ENCODE measurements at regions not wholly inside any gene's neighbourhood (a gene's known extent, or its start where the extent isn't known, plus 50 kb on each side); places are given as distances from the start of the nearest gene placed in this dataset.
"Not testable (repeated sequence)": the region's sequence is repeated elsewhere in the genome, so short reads cannot be mapped to it uniquely, and the experiment has no call there.

- TF ChIP-seq, protein P1, sequence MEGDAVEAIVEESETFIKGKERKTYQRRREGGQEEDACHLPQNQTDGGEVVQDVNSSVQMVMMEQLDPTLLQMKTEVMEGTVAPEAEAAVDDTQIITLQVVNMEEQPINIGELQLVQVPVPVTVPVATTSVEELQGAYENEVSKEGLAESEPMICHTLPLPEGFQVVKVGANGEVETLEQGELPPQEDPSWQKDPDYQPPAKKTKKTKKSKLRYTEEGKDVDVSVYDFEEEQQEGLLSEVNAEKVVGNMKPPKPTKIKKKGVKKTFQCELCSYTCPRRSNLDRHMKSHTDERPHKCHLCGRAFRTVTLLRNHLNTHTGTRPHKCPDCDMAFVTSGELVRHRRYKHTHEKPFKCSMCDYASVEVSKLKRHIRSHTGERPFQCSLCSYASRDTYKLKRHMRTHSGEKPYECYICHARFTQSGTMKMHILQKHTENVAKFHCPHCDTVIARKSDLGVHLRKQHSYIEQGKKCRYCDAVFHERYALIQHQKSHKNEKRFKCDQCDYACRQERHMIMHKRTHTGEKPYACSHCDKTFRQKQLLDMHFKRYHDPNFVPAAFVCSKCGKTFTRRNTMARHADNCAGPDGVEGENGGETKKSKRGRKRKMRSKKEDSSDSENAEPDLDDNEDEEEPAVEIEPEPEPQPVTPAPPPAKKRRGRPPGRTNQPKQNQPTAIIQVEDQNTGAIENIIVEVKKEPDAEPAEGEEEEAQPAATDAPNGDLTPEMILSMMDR (IDR thresholded peaks at IDR 0.05; ENCODE audit: borderline replicate concordance, insufficient read depth, low read depth, low read length) = no peak
- no peak overlapping the region for H3K4me3 ChIP-seq (ENCODE audit: low read depth, low read length)
Observed at GRCh38 chr5:163312598-163312997, 124.8 kb upstream of the CCNG1 start.

DNA sequence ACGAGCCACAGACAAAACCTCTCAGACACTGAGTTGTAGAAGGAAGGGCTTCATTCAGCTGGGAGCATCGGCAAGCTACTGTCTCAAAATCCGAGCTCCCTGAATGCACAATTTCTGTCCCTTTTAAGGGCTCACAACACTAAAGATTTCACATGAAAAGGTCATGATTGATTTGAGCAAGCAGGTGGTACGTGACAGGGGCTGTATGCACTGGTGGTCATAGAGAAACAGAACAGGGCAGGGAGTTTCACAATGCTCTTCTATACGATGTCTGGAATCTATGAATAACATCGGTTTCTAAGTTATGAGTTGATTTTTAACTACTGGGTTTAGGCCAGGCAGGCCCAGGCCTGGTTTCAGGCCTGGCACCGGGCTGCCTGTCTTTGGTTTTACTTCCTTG is 124.3 kb upstream of the CCNG1 start:
- not testable (repeated sequence) for H3K4me3 ChIP-seq (ENCODE audit: low read depth, low read length)

DNA sequence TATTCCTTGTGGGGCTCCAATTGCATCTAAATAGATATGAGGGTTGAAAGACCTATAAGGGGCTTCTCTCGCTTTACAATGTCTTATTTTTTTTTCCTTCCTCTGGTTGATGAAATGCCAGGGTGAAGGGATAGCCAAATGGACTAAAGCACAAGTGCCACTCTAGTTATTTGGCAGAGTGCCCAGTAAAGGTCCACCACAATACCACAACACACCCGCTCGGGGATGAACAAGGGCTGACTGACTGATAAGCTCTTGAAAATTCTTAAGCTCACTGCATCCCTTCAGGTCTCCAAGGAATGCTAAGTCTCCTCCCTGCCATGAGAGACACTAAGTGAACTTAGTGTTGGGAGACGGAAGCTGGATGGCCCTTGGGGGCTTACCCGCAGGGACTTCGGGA is 121.0 kb upstream of the CCNG1 start:
- H3K4me3 ChIP-seq (ENCODE audit: low read depth, low read length) = not testable (repeated sequence)

- TF ChIP-seq, protein P1 (IDR thresholded peaks at IDR 0.05; ENCODE audit: borderline replicate concordance, insufficient read depth, low read depth, low read length) = no peak
- no peak overlapping the region for H3K4me3 ChIP-seq (ENCODE audit: low read depth, low read length)
Observed at GRCh38 chr5:163318707-163319106, 118.7 kb upstream of the CCNG1 start.

- H3K4me3 ChIP-seq (ENCODE audit: low read depth, low read length) = no peak overlapping the region
- TF ChIP-seq, protein P1 (IDR thresholded peaks at IDR 0.05; ENCODE audit: borderline replicate concordance, insufficient read depth, low read depth, low read length) = no peak
Observed at GRCh38 chr5:163321511-163321910, 115.9 kb upstream of the CCNG1 start.

DNA sequence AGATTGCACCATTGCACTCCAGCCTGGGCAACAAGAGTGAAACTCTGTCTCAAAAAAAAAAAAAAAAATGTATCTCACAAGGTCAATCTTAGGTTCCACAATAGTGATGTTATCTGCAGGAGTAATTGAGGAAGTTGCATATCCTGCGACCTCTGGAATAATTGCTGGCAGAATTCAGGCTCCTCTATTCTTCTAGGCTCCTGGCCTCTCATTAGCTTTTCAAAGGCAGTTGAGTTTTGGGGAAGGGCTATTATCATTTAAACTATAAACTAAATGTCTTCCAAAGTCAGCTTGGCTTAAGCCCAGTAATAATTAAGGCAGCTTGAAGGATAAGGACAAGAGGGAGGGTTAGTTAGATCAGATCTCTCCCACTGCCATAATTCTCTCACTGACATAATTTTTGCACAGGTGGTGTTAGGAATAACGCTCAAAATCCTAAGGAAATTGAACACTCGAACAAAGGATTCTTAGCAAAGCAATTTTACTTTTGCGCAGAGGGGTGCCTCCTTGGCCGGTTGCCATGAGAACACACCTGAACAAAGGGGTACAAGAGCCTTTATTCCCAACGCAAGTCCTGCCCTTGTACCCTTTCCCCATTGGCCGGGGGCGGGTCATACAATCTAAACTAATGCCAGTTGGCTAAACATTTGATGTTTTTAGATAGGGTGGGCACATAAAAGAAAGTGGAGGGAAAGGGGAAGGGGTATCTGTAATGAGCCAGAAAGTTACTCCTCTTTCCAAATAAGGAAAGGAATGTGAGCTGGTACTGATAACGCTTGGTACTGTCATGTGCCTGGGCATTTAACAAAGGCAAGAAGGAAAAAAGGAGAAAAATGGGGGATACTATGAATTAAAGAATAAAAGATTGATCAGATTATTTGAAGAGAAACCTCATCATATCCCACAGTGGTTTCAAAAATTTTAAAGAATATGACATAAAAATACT is 106.4 kb upstream of the CCNG1 start:
- H3K4me3 ChIP-seq (ENCODE audit: low read depth, low read length) = no peak overlapping the region

GRCh38 chr5:163336074-163336473 is 101.3 kb upstream of the CCNG1 start:
- not testable (repeated sequence) for H3K4me3 ChIP-seq (ENCODE audit: low read depth, low read length)

More for the DNA sequence above, 106.4 kb upstream of the CCNG1 start:
- TF ChIP-seq, protein P1 (IDR thresholded peaks at IDR 0.05; ENCODE audit: borderline replicate concordance, insufficient read depth, low read depth, low read length) = no peak

DNA sequence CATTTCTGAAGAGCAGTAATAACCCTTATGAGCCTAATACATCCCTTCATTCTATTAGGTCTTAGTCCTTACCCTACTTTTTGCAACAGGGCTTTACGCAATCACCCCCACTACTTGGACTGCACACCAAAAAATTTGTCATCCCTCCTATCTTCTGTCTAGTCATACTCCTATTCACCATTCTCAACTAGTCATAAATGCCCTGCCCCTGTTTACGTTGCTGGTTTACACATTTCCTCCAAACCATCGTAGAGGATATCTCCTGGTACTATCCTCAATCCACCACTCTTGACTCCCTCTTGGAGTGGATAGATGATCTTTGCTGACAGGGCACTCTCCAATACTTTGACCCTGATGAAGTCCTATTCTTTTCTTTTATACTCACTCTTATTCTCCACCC is 98.2 kb upstream of the CCNG1 start:
- no peak overlapping the region for H3K4me3 ChIP-seq (ENCODE audit: low read depth, low read length)
- TF ChIP-seq, protein P1 (IDR thresholded peaks at IDR 0.05; ENCODE audit: borderline replicate concordance, insufficient read depth, low read depth, low read length) = no peak

DNA sequence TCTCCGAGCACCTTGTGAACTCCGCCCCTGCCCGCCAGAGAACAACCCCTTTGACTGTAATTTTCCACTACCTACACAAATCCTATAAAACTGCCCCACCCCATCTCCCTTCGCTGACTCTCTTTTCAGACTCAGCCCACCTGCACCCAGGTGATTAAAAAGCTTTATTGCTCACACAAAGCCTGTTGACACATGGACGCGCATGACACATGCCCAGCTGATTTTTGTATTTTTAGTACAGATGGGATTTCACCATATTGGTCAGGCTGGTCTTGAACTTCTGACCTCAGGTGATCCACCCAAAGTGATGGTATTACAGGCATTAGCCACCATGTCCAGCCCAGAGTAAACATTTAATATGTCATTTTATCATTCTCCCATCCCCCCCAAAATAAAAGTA is 97.0 kb upstream of the CCNG1 start:
- H3K4me3 ChIP-seq (ENCODE audit: low read depth, low read length) = not testable (repeated sequence)

Measured in GM12875 (cell line).